GM12864 (cell line): ENCODE measurements at regions not wholly inside any gene's neighbourhood (a gene's known extent, or its start where the extent isn't known, plus 50 kb on each side); places are given as distances from the start of the nearest gene placed in this dataset.

Source experiments
- DNase-seq: peaks from one replicate; pipeline ENCODE4 v3.0.0-alpha.2; 2011; ENCODE audit warnings: low read depth
- H3K4me3 ChIP-seq: 2 replicates; pipeline ENCODE4 v1.5.1; 2011; ENCODE audit warnings: mild to moderate bottlenecking, low read depth, low read length, control low read depth
- TF ChIP-seq, protein P1 (sequence below): IDR thresholded peaks from 2 replicates; pipeline ENCODE4 v1.5.1; 2011; ENCODE audit warnings: low read depth, mild to moderate bottlenecking, moderate library complexity, low read length, control low read depth, inconsistent platforms; ENCODE audit errors: missing control alignments

DNA sequence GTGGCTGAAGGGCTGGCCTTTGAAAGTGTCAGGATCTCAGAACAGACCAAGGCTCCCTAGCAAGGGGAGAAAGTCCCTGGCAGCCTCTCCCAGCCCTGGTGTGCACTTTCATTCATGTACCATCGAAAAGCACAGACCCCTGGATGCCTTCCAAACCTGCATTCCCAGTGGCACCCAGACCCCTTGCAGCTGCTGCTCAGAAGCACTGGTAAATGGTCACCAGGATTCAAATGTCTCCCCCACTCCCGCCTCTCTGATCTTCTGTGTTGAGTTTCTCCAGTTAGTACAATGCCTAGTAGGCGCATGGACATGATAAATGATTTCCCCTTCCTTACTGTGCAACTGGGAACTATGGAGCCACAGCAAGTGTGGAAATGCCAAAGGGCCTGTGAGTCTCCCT is 180.0 kb downstream of the GLI2 start:
- no peak overlapping the region for H3K4me3 ChIP-seq
- DNase-seq = no peak
- TF ChIP-seq, protein P1, sequence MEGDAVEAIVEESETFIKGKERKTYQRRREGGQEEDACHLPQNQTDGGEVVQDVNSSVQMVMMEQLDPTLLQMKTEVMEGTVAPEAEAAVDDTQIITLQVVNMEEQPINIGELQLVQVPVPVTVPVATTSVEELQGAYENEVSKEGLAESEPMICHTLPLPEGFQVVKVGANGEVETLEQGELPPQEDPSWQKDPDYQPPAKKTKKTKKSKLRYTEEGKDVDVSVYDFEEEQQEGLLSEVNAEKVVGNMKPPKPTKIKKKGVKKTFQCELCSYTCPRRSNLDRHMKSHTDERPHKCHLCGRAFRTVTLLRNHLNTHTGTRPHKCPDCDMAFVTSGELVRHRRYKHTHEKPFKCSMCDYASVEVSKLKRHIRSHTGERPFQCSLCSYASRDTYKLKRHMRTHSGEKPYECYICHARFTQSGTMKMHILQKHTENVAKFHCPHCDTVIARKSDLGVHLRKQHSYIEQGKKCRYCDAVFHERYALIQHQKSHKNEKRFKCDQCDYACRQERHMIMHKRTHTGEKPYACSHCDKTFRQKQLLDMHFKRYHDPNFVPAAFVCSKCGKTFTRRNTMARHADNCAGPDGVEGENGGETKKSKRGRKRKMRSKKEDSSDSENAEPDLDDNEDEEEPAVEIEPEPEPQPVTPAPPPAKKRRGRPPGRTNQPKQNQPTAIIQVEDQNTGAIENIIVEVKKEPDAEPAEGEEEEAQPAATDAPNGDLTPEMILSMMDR = no peak

- TF ChIP-seq, protein P1 = no peak
- H3K4me3 ChIP-seq = no peak overlapping the region
- no peak for DNase-seq
Measured at GRCh38 chr2:120916446-120916845, 180.8 kb downstream of the GLI2 start.

DNA sequence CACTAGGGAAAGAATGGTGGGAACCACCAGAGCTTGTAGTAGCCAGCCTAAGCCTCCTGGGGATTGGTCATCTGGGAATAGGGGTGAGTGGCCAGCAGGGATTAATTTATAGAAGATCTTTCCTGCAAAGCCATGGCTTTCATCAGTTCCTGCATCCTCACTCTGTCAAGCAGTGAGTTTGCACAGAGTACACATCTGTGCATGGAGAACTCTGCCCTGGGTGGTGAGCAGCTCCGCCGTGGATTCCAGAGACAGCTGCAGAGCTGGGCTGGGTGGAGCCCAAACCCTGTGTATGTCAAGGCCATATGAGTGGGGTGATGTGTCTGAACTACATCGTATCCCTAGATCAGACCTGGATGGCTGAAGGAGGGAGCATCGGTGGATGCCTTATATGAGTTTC is 182.2 kb downstream of the GLI2 start:
- no peak overlapping the region for H3K4me3 ChIP-seq
- no peak for DNase-seq

DNA sequence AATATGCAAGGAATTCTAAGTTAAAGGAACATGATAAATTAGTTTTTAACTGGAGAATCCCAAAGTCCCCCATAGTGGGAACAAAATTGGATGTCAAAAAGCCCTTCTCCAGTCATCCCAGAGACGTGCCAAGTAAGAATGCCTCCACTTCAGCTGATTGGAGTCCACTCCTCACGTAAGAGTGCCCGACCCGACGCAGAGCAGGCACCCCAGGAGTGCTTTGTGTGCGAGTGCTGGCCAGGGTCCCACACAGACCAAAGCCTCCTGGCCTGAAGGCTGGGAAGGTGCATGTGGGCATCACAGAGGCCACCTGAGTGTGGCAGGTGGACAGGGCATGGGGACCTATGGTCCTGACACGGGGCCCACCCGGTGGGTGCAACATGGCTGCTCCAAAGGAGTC is 183.5 kb downstream of the GLI2 start:
- no peak for DNase-seq

More for the DNA sequence above, 182.2 kb downstream of the GLI2 start:
- TF ChIP-seq, protein P1 = no peak

GRCh38 chr2:120919771-120920453 is 184.2 kb downstream of the GLI2 start:
- TF ChIP-seq, protein P1 = no peak
- DNase-seq = no peak
- H3K4me3 ChIP-seq = no peak overlapping the region

More for the DNA sequence above, 183.5 kb downstream of the GLI2 start:
- TF ChIP-seq, protein P1 = no peak
- H3K4me3 ChIP-seq = no peak overlapping the region

DNA sequence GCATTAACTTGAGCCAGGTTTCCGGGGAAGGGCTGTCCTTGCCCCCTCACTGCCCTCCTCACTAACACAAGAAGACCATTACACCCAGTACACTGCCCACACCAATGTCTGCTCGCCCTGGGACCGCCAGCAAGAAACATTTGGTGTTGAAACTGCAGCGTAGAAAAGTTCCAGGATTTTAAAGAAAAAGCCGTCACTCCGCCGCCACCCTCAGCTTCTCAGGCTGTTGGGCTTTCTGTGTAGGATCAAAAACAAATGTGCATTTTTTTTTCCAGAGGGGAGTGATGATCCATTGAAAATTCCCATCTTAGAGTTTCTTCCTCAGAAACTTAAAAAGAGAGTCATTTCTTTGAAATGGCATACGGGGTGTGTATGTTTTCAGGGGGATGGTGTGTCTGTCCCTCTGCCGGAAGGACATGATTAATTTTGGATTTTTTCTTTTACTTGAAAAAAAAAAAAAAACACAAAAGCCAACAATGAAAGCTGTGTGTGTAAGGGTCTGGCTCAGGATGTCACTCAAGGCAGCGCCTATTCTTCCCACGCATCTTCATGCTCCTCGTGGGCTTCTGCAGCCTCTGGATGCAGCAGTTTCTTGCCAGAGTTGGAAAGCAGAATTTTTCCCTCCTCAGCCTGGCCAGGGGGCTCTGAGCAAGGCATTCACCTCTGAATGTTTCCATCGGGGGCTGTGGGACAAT is 184.9 kb downstream of the GLI2 start:
- no peak for DNase-seq

More for the DNA sequence above, 184.9 kb downstream of the GLI2 start:
- H3K4me3 ChIP-seq = no peak overlapping the region
- TF ChIP-seq, protein P1 = no peak
